Ovary (tissue), 3 donors: ENCODE measurements at regions not wholly inside any gene's neighbourhood (a gene's known extent, or its start where the extent isn't known, plus 50 kb on each side); places are given as distances from the start of the nearest gene placed in this dataset.
"Not testable (repeated sequence)": the region's sequence is repeated elsewhere in the genome, so short reads cannot be mapped to it uniquely, and the experiment has no call there.

Experiments used
- POLR2A ChIP-seq: fragments of 450-650 bp; IDR thresholded peaks from one replicate; pipeline ENCODE4 v1.6.1; 2017; ENCODE audit warnings: antibody characterized with exemption, mild to moderate bottlenecking, moderate library complexity
- TF ChIP-seq, protein P1 (sequence below), 3 donors: fragments of 450-650 bp in 2 of 3; fragments of 200-600 bp in 1 of 3; IDR thresholded peaks; one replicate each; pipeline versions ENCODE4 v1.5.1 to v1.8.0; 2016 to 2022; ENCODE audit warnings: antibody characterized with exemption in 3 of 3, mild to moderate bottlenecking in 1 of 3
- donor health status: DM: no; HTN: no; CAD: no.

DNA sequence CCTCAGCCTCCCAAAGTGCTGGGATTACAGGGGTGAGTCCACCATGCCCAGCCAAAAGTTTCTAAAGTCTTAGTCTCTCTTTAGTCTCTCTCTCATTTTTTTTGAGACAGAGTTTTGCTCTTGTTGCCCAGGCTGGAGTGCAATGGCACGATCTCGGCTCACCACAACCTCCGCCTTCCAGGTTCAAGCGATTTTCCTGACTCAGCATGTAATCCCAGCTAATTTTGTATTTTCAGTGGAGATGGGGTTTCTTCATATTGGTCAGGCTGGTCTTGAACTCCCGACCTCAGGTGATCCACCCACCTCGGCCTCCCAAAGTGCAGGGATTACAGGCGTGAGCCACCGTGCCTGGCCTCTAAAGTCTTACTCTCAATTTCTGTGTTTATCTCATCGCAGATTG is 100.1 kb upstream of the GRK3 start:
- TF ChIP-seq, protein P1, sequence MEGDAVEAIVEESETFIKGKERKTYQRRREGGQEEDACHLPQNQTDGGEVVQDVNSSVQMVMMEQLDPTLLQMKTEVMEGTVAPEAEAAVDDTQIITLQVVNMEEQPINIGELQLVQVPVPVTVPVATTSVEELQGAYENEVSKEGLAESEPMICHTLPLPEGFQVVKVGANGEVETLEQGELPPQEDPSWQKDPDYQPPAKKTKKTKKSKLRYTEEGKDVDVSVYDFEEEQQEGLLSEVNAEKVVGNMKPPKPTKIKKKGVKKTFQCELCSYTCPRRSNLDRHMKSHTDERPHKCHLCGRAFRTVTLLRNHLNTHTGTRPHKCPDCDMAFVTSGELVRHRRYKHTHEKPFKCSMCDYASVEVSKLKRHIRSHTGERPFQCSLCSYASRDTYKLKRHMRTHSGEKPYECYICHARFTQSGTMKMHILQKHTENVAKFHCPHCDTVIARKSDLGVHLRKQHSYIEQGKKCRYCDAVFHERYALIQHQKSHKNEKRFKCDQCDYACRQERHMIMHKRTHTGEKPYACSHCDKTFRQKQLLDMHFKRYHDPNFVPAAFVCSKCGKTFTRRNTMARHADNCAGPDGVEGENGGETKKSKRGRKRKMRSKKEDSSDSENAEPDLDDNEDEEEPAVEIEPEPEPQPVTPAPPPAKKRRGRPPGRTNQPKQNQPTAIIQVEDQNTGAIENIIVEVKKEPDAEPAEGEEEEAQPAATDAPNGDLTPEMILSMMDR (IDR thresholded peaks at IDR 0.05), result not testable (repeated sequence)
- not testable (repeated sequence) for TF ChIP-seq POLR2A
